Mesenchymal stem cell (in vitro differentiated cells and primary cell): ENCODE measurements at regions not wholly inside any gene's neighbourhood (a gene's known extent, or its start where the extent isn't known, plus 50 kb on each side); places are given as distances from the start of the nearest gene placed in this dataset.
A peak's percentile ranks its signal among the peaks of the same experiment; 100 is the strongest.

Experiments used
- DNase-seq: peaks from one replicate; pipeline ENCODE4 v3.0.0-alpha.2; 2013
- H2AFZ ChIP-seq: one replicate; pipeline ENCODE4 v1.6.1; 2013; ENCODE audit warnings: low read depth, mild to moderate bottlenecking, control low read depth, inconsistent platforms, low read length, moderate library complexity
- H2AK5ac ChIP-seq: 2 replicates; pipeline ENCODE4 v1.6.1; 2013; ENCODE audit warnings: low read length, moderate library complexity, mild to moderate bottlenecking, inconsistent platforms; ENCODE audit not compliant: severe bottlenecking
- H2BK120ac ChIP-seq: one replicate; pipeline ENCODE4 v1.6.1; 2013; ENCODE audit warnings: low read depth, mild to moderate bottlenecking, inconsistent platforms, low read length, moderate library complexity
- H2BK12ac ChIP-seq, 2 experiments: one replicate each; pipeline ENCODE4 v1.6.1; 2013; ENCODE audit warnings: inconsistent platforms in 2 of 2, low read length in 2 of 2, mild to moderate bottlenecking in 2 of 2, moderate library complexity in 2 of 2, control low read depth in 1 of 2
- H2BK15ac ChIP-seq: one replicate; pipeline ENCODE4 v1.6.1; 2013; ENCODE audit warnings: mild to moderate bottlenecking, low read depth, inconsistent platforms; ENCODE audit not compliant: poor library complexity, severe bottlenecking
- H2BK5ac ChIP-seq: 2 replicates; pipeline ENCODE4 v1.6.1; 2013; ENCODE audit warnings: low read depth, mild to moderate bottlenecking, low read length, control low read depth, inconsistent platforms; ENCODE audit not compliant: poor library complexity, severe bottlenecking
- H3K14ac ChIP-seq, 2 experiments: one replicate each; pipeline ENCODE4 v1.6.1; 2013; ENCODE audit warnings: inconsistent platforms in 2 of 2, low read length in 2 of 2, control low read depth in 1 of 2, mild to moderate bottlenecking in 1 of 2, moderate library complexity in 1 of 2
- H3K18ac ChIP-seq, 2 experiments: one replicate each; pipeline ENCODE4 v1.6.1; 2013; ENCODE audit warnings: inconsistent platforms in 2 of 2, low read length in 2 of 2, control low read depth in 1 of 2, low read depth in 1 of 2, mild to moderate bottlenecking in 1 of 2
- H3K23ac ChIP-seq, 2 experiments: one replicate each; pipeline ENCODE4 v1.6.1; 2013; ENCODE audit warnings: inconsistent platforms in 2 of 2, low read length in 2 of 2, mild to moderate bottlenecking in 2 of 2, moderate library complexity in 2 of 2, control low read depth in 1 of 2
- H3K27ac ChIP-seq: 2 replicates; pipeline ENCODE4 v1.5.1; 2013; ENCODE audit warnings: mild to moderate bottlenecking, moderate library complexity, low read length, control low read depth, inconsistent platforms; ENCODE audit not compliant: poor library complexity, severe bottlenecking
- H3K27me3 ChIP-seq, 2 experiments: 2 replicates each; pipeline versions ENCODE4 v1.6.1 to v1.7.0; 2013; ENCODE audit warnings: low read length in 2 of 2, mild to moderate bottlenecking in 2 of 2, moderate library complexity in 2 of 2, control low read depth in 1 of 2, inconsistent platforms in 1 of 2; ENCODE audit not compliant: control insufficient read depth in 1 of 2, insufficient read depth in 1 of 2
- H3K36me3 ChIP-seq, 2 experiments: 2 replicates each; pipeline versions ENCODE4 v1.6.1 to v1.7.0; 2013; ENCODE audit warnings: low read length in 2 of 2, control low read depth in 1 of 2, inconsistent platforms in 1 of 2, low read depth in 1 of 2, mild to moderate bottlenecking in 1 of 2; ENCODE audit not compliant: insufficient read depth in 2 of 2, control insufficient read depth in 1 of 2
- H3K4ac ChIP-seq, 2 experiments: one replicate each; pipeline ENCODE4 v1.6.1; 2013; ENCODE audit warnings: inconsistent platforms in 2 of 2, low read length in 2 of 2, mild to moderate bottlenecking in 2 of 2, moderate library complexity in 2 of 2, control low read depth in 1 of 2, low read depth in 1 of 2
- H3K4me1 ChIP-seq: 2 replicates; pipeline ENCODE4 v1.6.1; 2013; ENCODE audit warnings: low read depth, low read length, control low read depth; ENCODE audit not compliant: control insufficient read depth, insufficient read depth
- H3K4me2 ChIP-seq: 2 replicates; pipeline ENCODE4 v1.6.1; 2013; ENCODE audit warnings: low read length, mild to moderate bottlenecking, inconsistent platforms; ENCODE audit not compliant: poor library complexity, severe bottlenecking
- H3K4me3 ChIP-seq, 2 experiments: 2 replicates each; pipeline versions ENCODE4 v1.5.1 to v1.7.0; 2013; ENCODE audit warnings: low read length in 2 of 2, mild to moderate bottlenecking in 2 of 2, control low read depth in 1 of 2, low read depth in 1 of 2; ENCODE audit not compliant: insufficient read depth in 1 of 2
- H3K79me1 ChIP-seq: replicated peaks from 2 replicates; pipeline ENCODE4 v1.6.1; 2013; ENCODE audit warnings: mild to moderate bottlenecking, control low read depth, low read length, inconsistent platforms; ENCODE audit not compliant: poor library complexity, severe bottlenecking
- H3K9ac ChIP-seq: 2 replicates; pipeline ENCODE4 v1.7.0; 2013; ENCODE audit warnings: mild to moderate bottlenecking, low read length, moderate library complexity
- H3K9me3 ChIP-seq: 2 replicates; pipeline ENCODE4 v1.7.0; 2013; ENCODE audit warnings: mild to moderate bottlenecking, low read length; ENCODE audit not compliant: control insufficient read depth
- H4K8ac ChIP-seq: one replicate; pipeline ENCODE4 v1.6.1; 2013; ENCODE audit warnings: inconsistent platforms, mild to moderate bottlenecking, low read length, moderate library complexity
- H4K91ac ChIP-seq: one replicate; pipeline ENCODE4 v1.6.1; 2013; ENCODE audit warnings: mild to moderate bottlenecking, low read length, inconsistent platforms
- WGBS: methylation state at CpG from one replicate; pipeline ENCODE4 v1.1.7; 2013; ENCODE audit warnings: mixed read lengths; 5-methylcytosine and 5-hydroxymethylcytosine counted together

DNA sequence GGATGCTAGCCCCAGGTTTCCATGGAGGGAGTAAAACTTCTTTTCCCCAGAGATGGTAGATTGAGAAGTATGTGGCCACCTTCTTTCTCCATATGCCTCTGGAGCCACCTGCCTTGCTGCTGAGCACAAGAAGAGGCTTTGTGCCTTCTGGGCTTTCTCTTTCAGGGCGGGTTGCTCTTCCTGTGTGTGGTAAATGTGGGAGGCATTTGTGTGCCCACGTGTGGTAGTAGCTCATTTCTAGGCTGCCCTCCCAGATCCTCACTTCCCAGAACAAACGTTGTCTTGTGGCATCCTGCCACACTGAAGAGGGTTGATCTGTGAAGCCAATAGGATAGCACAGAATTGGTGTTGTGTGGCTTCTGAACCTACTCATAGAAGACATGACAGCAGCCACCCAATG lies 342.0 kb upstream of the PODXL start:
- Histone ChIP-seq H3K4me3 (no peak overlapping the region), H2BK120ac (no peak overlapping the region), H2BK12ac (no peak overlapping the region), H3K27me3 (no peaks in the 10 kb centered on the region), H2AFZ (no peak overlapping the region), H3K4ac (no peak overlapping the region), H4K8ac (no peak overlapping the region), H3K36me3 (no peaks in the 10 kb centered on the region), H3K23ac (no peak overlapping the region), H2BK5ac (no peak overlapping the region), H2AK5ac (no peak overlapping the region), H3K9me3 (peaks cover 3% of the 10 kb centered on the region), H3K27ac (no peak overlapping the region), H2BK15ac (no peak overlapping the region), H3K9ac (no peak overlapping the region), H3K4me1 (peaks cover 3% of the 10 kb centered on the region), H3K14ac (no peak overlapping the region), H4K91ac (no peak overlapping the region), H3K18ac (no peak overlapping the region), H3K4me2 (no peak overlapping the region), H3K79me1 (no peaks in the 10 kb centered on the region)
- WGBS = 78% methylated on average over 3 of the region's 3 CpGs
- DNase-seq = no peak

DNA sequence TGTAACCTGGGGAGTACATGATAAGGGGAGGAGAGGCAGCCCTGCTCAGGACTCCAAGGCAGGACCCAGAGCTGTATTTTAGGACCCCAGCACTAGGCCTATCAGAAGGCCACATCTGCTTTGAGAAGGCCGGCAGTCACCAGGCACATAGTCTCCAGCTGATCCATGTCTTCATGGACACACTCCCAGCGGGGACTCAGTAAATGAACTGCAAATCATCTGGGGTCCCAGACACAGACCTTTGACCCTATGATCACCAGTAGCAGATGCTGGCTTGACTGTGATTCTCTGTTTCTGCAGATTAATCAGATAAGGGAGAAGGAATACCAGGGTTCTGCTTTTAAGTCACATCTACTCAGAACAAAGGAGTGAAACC lies 341.4 kb upstream of the PODXL start:
- Histone ChIP-seq H2BK120ac (no peak overlapping the region), H3K4me1 (peaks cover 3% of the 10 kb centered on the region), H3K9me3 (no peaks in the 10 kb centered on the region), H3K36me3 (no peaks in the 10 kb centered on the region), H3K27me3 (no peaks in the 10 kb centered on the region), H3K14ac (no peak overlapping the region), H2BK5ac (no peak overlapping the region), H2BK15ac (no peak overlapping the region), H3K4ac (no peak overlapping the region), H4K8ac (no peak overlapping the region), H3K18ac (no peak overlapping the region), H2AFZ (no peak overlapping the region), H3K23ac (no peak overlapping the region), H2AK5ac (no peak overlapping the region), H4K91ac (no peak overlapping the region), H3K27ac (no peak overlapping the region), H3K9ac (no peak overlapping the region), H3K4me3 (no peak overlapping the region), H3K79me1 (no peaks in the 10 kb centered on the region), H2BK12ac (no peak overlapping the region), H3K4me2 (no peak overlapping the region)
- WGBS = 13% methylated on average over 2 of the region's 2 CpGs
- no peak for DNase-seq

- H3K27me3 ChIP-seq = peaks cover 0 to 2% of the 10 kb centered on the region in 2 experiments
- peak; percentile 11 for DNase-seq
- no peak overlapping the region for H2BK12ac ChIP-seq
- no peak overlapping the region for H2BK120ac ChIP-seq
- no peak overlapping the region for H4K91ac ChIP-seq
- H2AFZ ChIP-seq = no peak overlapping the region
- H3K18ac ChIP-seq = no peak overlapping the region
- no peak overlapping the region for H2BK15ac ChIP-seq
- no peak overlapping the region for H2BK5ac ChIP-seq
- 14% methylated on average over 5 of the region's 6 CpGs for WGBS
- no peaks in the 10 kb centered on the region for H3K36me3 ChIP-seq
- H3K4me1 ChIP-seq = peaks cover 3% of the 10 kb centered on the region
- H3K14ac ChIP-seq = no peak overlapping the region
- no peaks in the 10 kb centered on the region for H3K9me3 ChIP-seq
- no peak overlapping the region for H3K23ac ChIP-seq
- peak overlapping the region in 1 of 2 experiments; percentile 32 for H3K4me3 ChIP-seq
- no peak overlapping the region for H3K4ac ChIP-seq
- H3K27ac ChIP-seq = no peak overlapping the region
- H3K79me1 ChIP-seq = no peaks in the 10 kb centered on the region
- H3K4me2 ChIP-seq = no peak overlapping the region
- H2AK5ac ChIP-seq = no peak overlapping the region
- no peak overlapping the region for H4K8ac ChIP-seq
- H3K9ac ChIP-seq = peak overlapping the region; percentile 62
Measured at GRCh38 chr7:131897016-131897789, 340.8 kb upstream of the PODXL start.

DNA sequence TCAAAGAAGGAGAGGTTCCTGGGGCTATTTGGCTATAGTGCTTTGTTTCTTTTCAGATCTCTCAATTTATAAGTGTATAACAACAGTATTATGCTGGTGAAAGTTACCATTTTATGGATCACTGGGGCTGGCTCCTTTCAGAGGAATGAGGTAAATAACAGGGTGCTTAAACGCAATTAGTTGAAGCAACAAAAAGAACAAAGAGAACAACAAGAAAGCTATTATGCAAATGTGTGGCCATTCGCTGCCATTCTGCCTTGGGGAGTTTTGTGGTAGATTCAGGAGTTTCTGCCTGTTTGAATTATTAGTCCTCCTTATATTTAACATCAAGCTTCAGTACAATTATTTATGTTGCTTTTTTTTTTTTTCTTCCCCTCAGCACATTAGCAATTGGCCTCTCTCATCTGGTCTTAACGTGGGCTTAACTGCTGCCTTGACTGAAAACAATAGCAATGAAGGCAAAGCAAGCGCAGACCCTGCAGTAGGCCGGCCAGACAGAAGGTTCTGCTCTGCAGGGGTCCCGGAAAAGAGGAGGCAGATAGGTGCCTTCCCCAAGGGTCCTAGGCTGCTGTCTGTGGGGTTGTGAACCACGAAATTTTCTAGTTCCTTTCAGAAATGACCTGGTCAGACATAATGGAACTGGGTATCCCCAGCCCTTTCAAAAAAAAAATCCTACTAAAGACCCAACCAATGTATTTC lies 339.9 kb upstream of the PODXL start:
- Histone ChIP-seq H3K18ac (no peak overlapping the region), H3K4ac (no peak overlapping the region), H4K8ac (no peak overlapping the region), H3K4me2 (no peak overlapping the region), H2BK120ac (no peak overlapping the region), H3K36me3 (no peaks in the 10 kb centered on the region), H3K79me1 (no peaks in the 10 kb centered on the region), H3K4me3 (peak overlapping the region in 1 of 2 experiments; percentile 32), H2BK15ac (no peak overlapping the region), H3K27me3 (peaks cover 0 to 2% of the 10 kb centered on the region in 2 experiments), H3K14ac (no peak overlapping the region), H3K27ac (no peak overlapping the region), H3K23ac (no peak overlapping the region), H4K91ac (no peak overlapping the region), H2BK12ac (no peak overlapping the region), H3K9ac (peak overlapping the region; percentile 62), H2AK5ac (no peak overlapping the region), H2AFZ (no peak overlapping the region), H3K9me3 (no peaks in the 10 kb centered on the region), H2BK5ac (no peak overlapping the region), H3K4me1 (peaks cover 3% of the 10 kb centered on the region)
- 14% methylated on average over 5 of the region's 7 CpGs for WGBS
- DNase-seq = no peak
